GM12878 (cell line): ENCODE measurements at regions not wholly inside any gene's neighbourhood (a gene's known extent, or its start where the extent isn't known, plus 50 kb on each side); places are given as distances from the start of the nearest gene placed in this dataset.

Source experiments
- ATAC-seq: fragments of 200-7000 bp; cut with Tn5 transposase; 3 replicates; pipeline ENCODE4 v1.9.1; 2020; ENCODE audit warnings: mild to moderate bottlenecking, moderate library complexity
- BruUV-seq: library from RNA; stranded (reverse); fragments of 400-500 nt; replicated peaks from 2 replicates; lab custom pipeline; 2021; lab: Mats Ljungman, UMichigan
- CTCF ChIA-PET: fragments of 300-600 bp; sonication (Branson Sonifier 250); formaldehyde crosslinking; extraction: SDS; loops from one replicate; lab custom pipeline; 2021; ENCODE audit warnings: inconsistent platforms; lab: Yijun Ruan, JAX
- POLR2A ChIA-PET: fragments of 350-600 bp; formaldehyde crosslinking; extraction: SDS; loops from one replicate; lab custom pipeline; 2021; ENCODE audit warnings: inconsistent platforms; lab: Charles Lee
- RAD21 ChIA-PET: fragments of 300-600 bp; sonication (Branson Sonifier 250); formaldehyde crosslinking; loops from one replicate; lab custom pipeline; 2023; ENCODE audit warnings: antibody characterized with exemption; ENCODE audit not compliant: unreplicated experiment; lab: Charles Lee
- SMC1A ChIA-PET: fragments of 300-600 bp; sonication (Branson Sonifier 250); formaldehyde crosslinking; loops from one replicate; lab custom pipeline; 2023; ENCODE audit not compliant: unreplicated experiment, uncharacterized antibody; lab: Charles Lee
- DNase-seq: peaks from one replicate; pipeline ENCODE4 v3.0.0-alpha.2; 2011; ENCODE audit warnings: low read depth, low spot score
- FAIRE-seq: peaks from 3 replicates; lab custom pipeline; 2011; peaks lifted over from hg19 to GRCh38; lab: Jason Lieb, UNC
- H2AFZ ChIP-seq: 2 replicates; pipeline ENCODE4 v1.6.0; 2011; ENCODE audit warnings: low read depth, low read length, control low read depth; ENCODE audit not compliant: control insufficient read depth
- H3K27ac ChIP-seq: 2 replicates; pipeline ENCODE4 v1.5.1; 2011; ENCODE audit warnings: control low read depth; ENCODE audit not compliant: control insufficient read depth, insufficient read depth
- H3K27me3 ChIP-seq, 2 experiments: replicated peaks in 1 of 2; 2 replicates each; pipeline versions ENCODE4 v1.6.0 to v1.6.1; 2011; ENCODE audit warnings: low read length in 1 of 2; ENCODE audit not compliant: control insufficient read depth in 2 of 2, insufficient read depth in 2 of 2
- H3K36me3 ChIP-seq, 2 experiments: 2 replicates each; pipeline ENCODE4 v1.5.1; 2011; ENCODE audit warnings: low read length in 1 of 2; ENCODE audit not compliant: control insufficient read depth in 2 of 2, insufficient read depth in 2 of 2
- H3K4me1 ChIP-seq: 2 replicates; pipeline ENCODE4 v1.6.1; 2011; ENCODE audit warnings: mild to moderate bottlenecking, low read length, moderate library complexity, mixed read lengths; ENCODE audit not compliant: control insufficient read depth, insufficient read depth
- H3K4me2 ChIP-seq: 2 replicates; pipeline ENCODE4 v1.6.0; 2011; ENCODE audit warnings: control low read depth; ENCODE audit not compliant: control insufficient read depth, insufficient read depth
- H3K4me3 ChIP-seq: fragments of 200-600 bp; sonication (generic); 2 replicates; pipeline ENCODE4 v1.5.1; 2016
- H3K79me2 ChIP-seq: 2 replicates; pipeline ENCODE4 v1.6.0; 2011; ENCODE audit warnings: low read length; ENCODE audit not compliant: control insufficient read depth, insufficient read depth
- H3K9ac ChIP-seq: 2 replicates; pipeline ENCODE4 v1.8.0; 2011; ENCODE audit warnings: low read length, control low read depth, mixed read lengths; ENCODE audit not compliant: control insufficient read depth, insufficient read depth
- H3K9me3 ChIP-seq: replicated peaks from 3 replicates; pipeline ENCODE4 v1.5.1; 2011; ENCODE audit warnings: mild to moderate bottlenecking, low read length; ENCODE audit not compliant: control insufficient read depth, insufficient read depth
- H4K20me1 ChIP-seq: 2 replicates; pipeline ENCODE4 v1.6.0; 2011; ENCODE audit not compliant: control insufficient read depth, insufficient read depth
- BACH1 ChIP-seq: fragments of 450-650 bp; IDR thresholded peaks from 2 replicates; pipeline ENCODE4 v1.6.1; 2017; ENCODE audit warnings: mild to moderate bottlenecking, borderline replicate concordance
- BMI1 ChIP-seq: fragments of 450-650 bp; IDR thresholded peaks from 2 replicates; pipeline ENCODE4 v1.6.1; 2016; ENCODE audit warnings: mild to moderate bottlenecking, moderate library complexity, borderline replicate concordance
- CHD2 ChIP-seq: IDR thresholded peaks from 2 replicates; pipeline ENCODE4 v1.6.1; 2011; ENCODE audit warnings: low read depth, low read length, improper control_type of control experiment, borderline replicate concordance
- EGR1 ChIP-seq, 2 experiments: IDR thresholded peaks; 1 replicate in 1 of 2; 2 replicates in 1 of 2; pipeline ENCODE4 v1.6.1; 2011 to 2012; ENCODE audit warnings: low read depth in 2 of 2, low read length in 2 of 2, borderline replicate concordance in 1 of 2, mild to moderate bottlenecking in 1 of 2, moderate library complexity in 1 of 2
- KAT2A ChIP-seq: conservative IDR thresholded peaks from 2 replicates; pipeline ENCODE4 v1.6.1; 2011; ENCODE audit warnings: low read depth, low read length; ENCODE audit not compliant: control insufficient read depth
- NBN ChIP-seq: fragments of 450-650 bp; IDR thresholded peaks from 2 replicates; pipeline ENCODE4 v1.6.1; 2016
- NR2C2 ChIP-seq: IDR thresholded peaks from 2 replicates; pipeline ENCODE4 v1.6.1; 2011; ENCODE audit warnings: borderline replicate concordance, low read depth; ENCODE audit not compliant: control insufficient read depth, insufficient read length
- RAD21 ChIP-seq: IDR thresholded peaks from 2 replicates; pipeline ENCODE4 v1.6.1; 2011; ENCODE audit warnings: mild to moderate bottlenecking, low read depth, low read length, moderate library complexity; ENCODE audit not compliant: insufficient read depth
- RBBP5 ChIP-seq: fragments of 200-600 bp; sonication (generic); conservative IDR thresholded peaks from 2 replicates; pipeline ENCODE4 v1.6.1; 2016
- RCOR1 ChIP-seq: conservative IDR thresholded peaks from 2 replicates; pipeline ENCODE4 v1.6.1; 2012; ENCODE audit warnings: low read depth, low read length, improper control_type of control experiment
- WGBS: methylation state at CpG from one replicate; pipeline ENCODE4 v1.1.6; 2016; ENCODE audit warnings: low lambda C conversion rate; ENCODE audit not compliant: insufficient replicate concordance, insufficient coverage; ENCODE audit errors: missing lambda C conversion rate; 5-methylcytosine and 5-hydroxymethylcytosine counted together
- in situ Hi-C: fragments of 300-500 bp; cut with MboI; formaldehyde crosslinking; loops from 9 replicates; pipeline ENCODE4 v1.14.3; 2018; ENCODE audit warnings: mixed read lengths
- intact Hi-C: fragments of 100-400 bp; cut with micrococcal nuclease; formaldehyde crosslinking; loops from one replicate; pipeline ENCODE4 v1.14.2; 2022; ENCODE audit not compliant: unreplicated experiment
- TF ChIP-seq, protein P1 (sequence below): fragments of 450-650 bp; IDR thresholded peaks from 2 replicates; pipeline ENCODE4 v1.6.1; 2014; ENCODE audit warnings: mild to moderate bottlenecking

DNA sequence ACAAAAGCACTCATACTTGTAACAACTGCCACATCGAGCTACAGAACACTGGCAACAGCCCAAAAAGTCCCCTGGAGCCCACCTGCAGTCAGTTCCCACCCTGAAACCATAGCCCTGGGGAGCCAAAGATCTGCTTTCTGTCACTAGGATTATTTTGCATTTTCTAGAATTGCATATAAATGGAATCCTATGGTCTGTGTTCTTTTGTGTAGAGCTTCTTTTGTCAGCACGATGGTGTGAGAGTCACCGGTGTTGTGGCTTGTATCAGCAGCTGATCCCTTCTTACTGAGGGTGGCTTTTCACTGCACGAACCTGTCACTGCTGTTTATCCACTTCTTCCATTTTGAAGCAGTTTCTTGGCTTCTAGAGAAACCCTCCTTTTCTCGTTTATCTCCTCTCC, 60.1 kb upstream of the PRR23E start:
- POLR2A ChIA-PET, result no interaction called here
- SMC1A ChIA-PET, result no interaction called here

DNA sequence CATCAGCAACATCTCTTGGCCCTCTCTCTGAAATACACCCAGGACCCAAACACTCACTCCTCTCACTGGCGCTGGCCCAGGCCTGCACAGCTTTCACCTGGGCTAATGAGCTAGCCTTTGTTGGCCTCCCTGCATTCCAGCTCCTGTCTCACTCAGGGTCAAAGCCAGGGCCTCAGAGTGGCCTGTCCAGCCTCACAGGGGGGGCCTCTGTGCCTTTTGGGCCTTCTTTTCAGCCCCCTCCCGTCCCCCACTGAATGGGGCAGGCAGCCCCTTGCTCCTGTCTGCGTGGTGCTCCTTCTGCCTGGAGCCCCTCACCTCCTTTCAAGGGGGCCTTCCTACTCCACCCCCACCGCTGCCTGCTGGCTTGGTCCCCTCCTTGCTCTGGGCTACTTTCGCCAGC, 59.0 kb upstream of the PRR23E start:
- RAD21 ChIA-PET, result no interaction called here
- Histone ChIP-seq H3K36me3 (no peaks in the 10 kb centered on the region), H3K27ac (no peak overlapping the region), H4K20me1 (no peaks in the 10 kb centered on the region), H3K9me3 (no peaks in the 10 kb centered on the region), H3K9ac (no peak overlapping the region), H3K4me1 (no peaks in the 10 kb centered on the region), H3K4me3 (no peak overlapping the region), H3K4me2 (no peak overlapping the region), H3K79me2 (no peaks in the 10 kb centered on the region), H2AFZ (no peak overlapping the region), H3K27me3 (peaks cover 0 to 4% of the 10 kb centered on the region in 2 experiments; a peak in 2 of 4 replicates)
- no peak for ATAC-seq
- BruUV-seq, result no TSS peak
- 35% methylated on average over 5 of the region's 5 CpGs for WGBS
- TF ChIP-seq RAD21, result no peak
- TF ChIP-seq BMI1, result no peak
- TF ChIP-seq NBN, result no peak
- TF ChIP-seq CHD2, result no peak
- no peak for TF ChIP-seq RBBP5
- TF ChIP-seq RCOR1, result no peak
- TF ChIP-seq KAT2A, result no peak
- TF ChIP-seq EGR1 (IDR thresholded peaks at IDR 0.05; ENCODE audit: borderline replicate concordance in 1 of 2, low read depth in 2 of 2, low read length in 2 of 2), result no peak
- SMC1A ChIA-PET, result no interaction called here
- DNase-seq, result no peak
- intact Hi-C loops, result no loop called here
- FAIRE-seq, result no peak
- POLR2A ChIA-PET, result no interaction called here
- in situ Hi-C loops, result no loop called here
- CTCF ChIA-PET, result no interaction called here

More for the DNA sequence above, 60.1 kb upstream of the PRR23E start:
- H4K20me1 ChIP-seq, result no peaks in the 10 kb centered on the region
- RAD21 ChIA-PET, result no interaction called here
- H3K36me3 ChIP-seq, result no peaks in the 10 kb centered on the region
- in situ Hi-C loops (no loop called here), intact Hi-C loops (no loop called here)
- no peak overlapping the region for H2AFZ ChIP-seq
- no peaks in the 10 kb centered on the region for H3K79me2 ChIP-seq
- CTCF ChIA-PET, result no interaction called here
- H3K9ac ChIP-seq, result no peak overlapping the region
- no TSS peak for BruUV-seq
- H3K4me2 ChIP-seq, result no peak overlapping the region
- peaks cover 0 to 4% of the 10 kb centered on the region in 2 experiments; a peak in 2 of 4 replicates for H3K27me3 ChIP-seq
- H3K27ac ChIP-seq, result no peak overlapping the region
- TF ChIP-seq, protein P1, sequence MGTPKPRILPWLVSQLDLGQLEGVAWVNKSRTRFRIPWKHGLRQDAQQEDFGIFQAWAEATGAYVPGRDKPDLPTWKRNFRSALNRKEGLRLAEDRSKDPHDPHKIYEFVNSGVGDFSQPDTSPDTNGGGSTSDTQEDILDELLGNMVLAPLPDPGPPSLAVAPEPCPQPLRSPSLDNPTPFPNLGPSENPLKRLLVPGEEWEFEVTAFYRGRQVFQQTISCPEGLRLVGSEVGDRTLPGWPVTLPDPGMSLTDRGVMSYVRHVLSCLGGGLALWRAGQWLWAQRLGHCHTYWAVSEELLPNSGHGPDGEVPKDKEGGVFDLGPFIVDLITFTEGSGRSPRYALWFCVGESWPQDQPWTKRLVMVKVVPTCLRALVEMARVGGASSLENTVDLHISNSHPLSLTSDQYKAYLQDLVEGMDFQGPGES, result no peak
- TF ChIP-seq BACH1 (no peak), NR2C2 (no peak)
- H3K9me3 ChIP-seq, result no peaks in the 10 kb centered on the region
- WGBS, result 27% methylated on average over 5 of the region's 5 CpGs
- no peak for FAIRE-seq
- DNase-seq, result no peak
- no peaks in the 10 kb centered on the region for H3K4me1 ChIP-seq
- no peak for ATAC-seq
- no peak overlapping the region for H3K4me3 ChIP-seq
